LoVo (cell line): ENCODE measurements at regions not wholly inside any gene's neighbourhood (a gene's known extent, or its start where the extent isn't known, plus 50 kb on each side); places are given as distances from the start of the nearest gene placed in this dataset.
A peak's percentile ranks its signal among the peaks of the same experiment; 100 is the strongest.

Experiments
- DNase-seq: peaks from one replicate; pipeline ENCODE4 v3.0.0-alpha.2; 2016; ENCODE audit warnings: low spot score

GRCh38 chr12:111174251-111174960 is 194.5 kb downstream of the PHETA1 start:
- DNase-seq, result peak; percentile 14

GRCh38 chr12:111173836-111174235 is 195.1 kb downstream of the PHETA1 start:
- no peak for DNase-seq

GRCh38 chr12:111173391-111173790 is 195.5 kb downstream of the PHETA1 start:
- DNase-seq, result no peak

GRCh38 chr12:111172786-111173185 is 196.1 kb downstream of the PHETA1 start:
- no peak for DNase-seq

GRCh38 chr12:111171832-111172231 is 197.1 kb downstream of the PHETA1 start:
- no peak for DNase-seq

- DNase-seq, result no peak
These were observed 197.6 kb downstream of the PHETA1 start for GRCh38 chr12:111171345-111171744.

GRCh38 chr12:111170543-111170942 is 198.4 kb downstream of the PHETA1 start:
- DNase-seq, result no peak

GRCh38 chr12:111169456-111169855 is 199.4 kb downstream of the PHETA1 start:
- no peak for DNase-seq

GRCh38 chr12:111169032-111169431 is 199.9 kb downstream of the PHETA1 start:
- DNase-seq, result no peak

- DNase-seq, result no peak
These were observed 200.6 kb downstream of the PHETA1 start for GRCh38 chr12:111168009-111168900.

- no peak for DNase-seq
These were observed 201.9 kb downstream of the PHETA1 start for GRCh38 chr12:111166779-111167540.

GRCh38 chr12:111164833-111165525 is 203.9 kb downstream of the PHETA1 start:
- no peak for DNase-seq

GRCh38 chr12:111163422-111163821 is 205.5 kb downstream of the PHETA1 start:
- no peak for DNase-seq

- no peak for DNase-seq
These were observed 207.0 kb downstream of the PHETA1 start for GRCh38 chr12:111161898-111162297.

- no peak for DNase-seq
These were observed 208.3 kb downstream of the PHETA1 start for GRCh38 chr12:111160350-111161241.

GRCh38 chr12:111158992-111159391 is 209.9 kb downstream of the PHETA1 start:
- DNase-seq, result no peak

GRCh38 chr12:111157486-111157885 is 211.4 kb downstream of the PHETA1 start:
- DNase-seq, result no peak

- no peak for DNase-seq
These were observed 212.6 kb downstream of the PHETA1 start for GRCh38 chr12:111156304-111156703.

- DNase-seq, result no peak
These were observed 213.4 kb downstream of the PHETA1 start for GRCh38 chr12:111155521-111155920.

- DNase-seq, result no peak
These were observed 213.9 kb downstream of the PHETA1 start for GRCh38 chr12:111155020-111155419.
